ENCODE measurements at regions not wholly inside any gene's neighbourhood (a gene's known extent, or its start where the extent isn't known, plus 50 kb on each side); places are given as distances from the start of the nearest gene placed in this dataset.
"Not testable (repeated sequence)": the region's sequence is repeated elsewhere in the genome, so short reads cannot be mapped to it uniquely, and the experiment has no call there.

GRCh38 chr15:20305015-20305465 is 236.6 kb downstream of the GOLGA6L6 start:
- POLR2A ChIA-PET; H3K4me1 Mint-ChIP-seq (ENCODE audit: insufficient read depth, unreplicated experiment); H3K9me3 Mint-ChIP-seq (ENCODE audit: unreplicated experiment); CTCF ChIA-PET; H3K27ac Mint-ChIP-seq (ENCODE audit: low read depth, unreplicated experiment); DNase-seq (ENCODE audit: unreplicated experiment); BruUV-seq (replicated peaks); H3K27me3 Mint-ChIP-seq (ENCODE audit: insufficient read depth, unreplicated experiment); intact Hi-C loops (cut with micrococcal nuclease); H3K36me3 Mint-ChIP-seq (ENCODE audit: insufficient read depth, unreplicated experiment); H3K4me3 Mint-ChIP-seq (ENCODE audit: unreplicated experiment): not testable (repeated sequence)

- H3K4me1 Mint-ChIP-seq (ENCODE audit: insufficient read depth, unreplicated experiment); CTCF ChIA-PET; H3K9me3 Mint-ChIP-seq (ENCODE audit: unreplicated experiment); H3K27ac Mint-ChIP-seq (ENCODE audit: low read depth, unreplicated experiment); POLR2A ChIA-PET; BruUV-seq (replicated peaks); H3K4me3 Mint-ChIP-seq (ENCODE audit: unreplicated experiment); H3K27me3 Mint-ChIP-seq (ENCODE audit: insufficient read depth, unreplicated experiment); DNase-seq (ENCODE audit: unreplicated experiment); H3K36me3 Mint-ChIP-seq (ENCODE audit: insufficient read depth, unreplicated experiment); intact Hi-C loops (cut with micrococcal nuclease): not testable (repeated sequence)
Measured at GRCh38 chr15:20304282-20305014, 237.2 kb downstream of the GOLGA6L6 start.

- H3K4me3 Mint-ChIP-seq (ENCODE audit: unreplicated experiment); H3K36me3 Mint-ChIP-seq (ENCODE audit: insufficient read depth, unreplicated experiment); H3K27me3 Mint-ChIP-seq (ENCODE audit: insufficient read depth, unreplicated experiment); intact Hi-C loops (cut with micrococcal nuclease); BruUV-seq (replicated peaks); H3K27ac Mint-ChIP-seq (ENCODE audit: low read depth, unreplicated experiment); POLR2A ChIA-PET; H3K4me1 Mint-ChIP-seq (ENCODE audit: insufficient read depth, unreplicated experiment); CTCF ChIA-PET; DNase-seq (ENCODE audit: unreplicated experiment); H3K9me3 Mint-ChIP-seq (ENCODE audit: unreplicated experiment): not testable (repeated sequence)
Measured at GRCh38 chr15:20303248-20304171, 238.1 kb downstream of the GOLGA6L6 start.

GRCh38 chr15:20302141-20303069 is 239.2 kb downstream of the GOLGA6L6 start:
- H3K36me3 Mint-ChIP-seq (ENCODE audit: insufficient read depth, unreplicated experiment); H3K4me3 Mint-ChIP-seq (ENCODE audit: unreplicated experiment); H3K4me1 Mint-ChIP-seq (ENCODE audit: insufficient read depth, unreplicated experiment); H3K9me3 Mint-ChIP-seq (ENCODE audit: unreplicated experiment); POLR2A ChIA-PET; DNase-seq (ENCODE audit: unreplicated experiment); H3K27me3 Mint-ChIP-seq (ENCODE audit: insufficient read depth, unreplicated experiment); BruUV-seq (replicated peaks); CTCF ChIA-PET; H3K27ac Mint-ChIP-seq (ENCODE audit: low read depth, unreplicated experiment); intact Hi-C loops (cut with micrococcal nuclease): not testable (repeated sequence)

GRCh38 chr15:20301471-20302081 is 240.0 kb downstream of the GOLGA6L6 start:
- H3K4me3 Mint-ChIP-seq (ENCODE audit: unreplicated experiment); H3K27me3 Mint-ChIP-seq (ENCODE audit: insufficient read depth, unreplicated experiment); H3K36me3 Mint-ChIP-seq (ENCODE audit: insufficient read depth, unreplicated experiment); H3K9me3 Mint-ChIP-seq (ENCODE audit: unreplicated experiment); intact Hi-C loops (cut with micrococcal nuclease); BruUV-seq (replicated peaks); DNase-seq (ENCODE audit: unreplicated experiment); H3K27ac Mint-ChIP-seq (ENCODE audit: low read depth, unreplicated experiment); POLR2A ChIA-PET; CTCF ChIA-PET; H3K4me1 Mint-ChIP-seq (ENCODE audit: insufficient read depth, unreplicated experiment): not testable (repeated sequence)

GRCh38 chr15:20301041-20301390 is 240.6 kb downstream of the GOLGA6L6 start:
- CTCF ChIA-PET; H3K27ac Mint-ChIP-seq (ENCODE audit: low read depth, unreplicated experiment); DNase-seq (ENCODE audit: unreplicated experiment); H3K9me3 Mint-ChIP-seq (ENCODE audit: unreplicated experiment); intact Hi-C loops (cut with micrococcal nuclease); H3K4me3 Mint-ChIP-seq (ENCODE audit: unreplicated experiment); H3K4me1 Mint-ChIP-seq (ENCODE audit: insufficient read depth, unreplicated experiment); POLR2A ChIA-PET; H3K27me3 Mint-ChIP-seq (ENCODE audit: insufficient read depth, unreplicated experiment); BruUV-seq (replicated peaks); H3K36me3 Mint-ChIP-seq (ENCODE audit: insufficient read depth, unreplicated experiment): not testable (repeated sequence)

- POLR2A ChIA-PET; H3K27me3 Mint-ChIP-seq (ENCODE audit: insufficient read depth, unreplicated experiment); DNase-seq (ENCODE audit: unreplicated experiment); H3K4me1 Mint-ChIP-seq (ENCODE audit: insufficient read depth, unreplicated experiment); CTCF ChIA-PET; BruUV-seq (replicated peaks); intact Hi-C loops (cut with micrococcal nuclease); H3K4me3 Mint-ChIP-seq (ENCODE audit: unreplicated experiment); H3K27ac Mint-ChIP-seq (ENCODE audit: low read depth, unreplicated experiment); H3K9me3 Mint-ChIP-seq (ENCODE audit: unreplicated experiment); H3K36me3 Mint-ChIP-seq (ENCODE audit: insufficient read depth, unreplicated experiment): not testable (repeated sequence)
Measured at GRCh38 chr15:20300351-20301040, 241.1 kb downstream of the GOLGA6L6 start.

- H3K27ac Mint-ChIP-seq (ENCODE audit: low read depth, unreplicated experiment); H3K27me3 Mint-ChIP-seq (ENCODE audit: insufficient read depth, unreplicated experiment); H3K4me3 Mint-ChIP-seq (ENCODE audit: unreplicated experiment); H3K36me3 Mint-ChIP-seq (ENCODE audit: insufficient read depth, unreplicated experiment); BruUV-seq (replicated peaks); H3K9me3 Mint-ChIP-seq (ENCODE audit: unreplicated experiment); H3K4me1 Mint-ChIP-seq (ENCODE audit: insufficient read depth, unreplicated experiment); DNase-seq (ENCODE audit: unreplicated experiment); CTCF ChIA-PET; intact Hi-C loops (cut with micrococcal nuclease): not testable (repeated sequence)
- POLR2A ChIA-PET = interaction anchor here (0.8 kb wide), 1 partner anchor 10 kb away, joined by 3 read pairs; no protein-coding TSS in a partner anchor
Measured at GRCh38 chr15:20297603-20298123, 243.9 kb downstream of the GOLGA6L6 start.
